HG02610 (cell line): ENCODE measurements at regions not wholly inside any gene's neighbourhood (a gene's known extent, or its start where the extent isn't known, plus 50 kb on each side); places are given as distances from the start of the nearest gene placed in this dataset.

Source experiments
- ATAC-seq: cut with Tn5 transposase; IDR thresholded peaks from one replicate; pipeline ENCODE4 v1.9.1; 2021; ENCODE audit warnings: mild to moderate bottlenecking, moderate library complexity; ENCODE audit not compliant: unreplicated experiment

DNA sequence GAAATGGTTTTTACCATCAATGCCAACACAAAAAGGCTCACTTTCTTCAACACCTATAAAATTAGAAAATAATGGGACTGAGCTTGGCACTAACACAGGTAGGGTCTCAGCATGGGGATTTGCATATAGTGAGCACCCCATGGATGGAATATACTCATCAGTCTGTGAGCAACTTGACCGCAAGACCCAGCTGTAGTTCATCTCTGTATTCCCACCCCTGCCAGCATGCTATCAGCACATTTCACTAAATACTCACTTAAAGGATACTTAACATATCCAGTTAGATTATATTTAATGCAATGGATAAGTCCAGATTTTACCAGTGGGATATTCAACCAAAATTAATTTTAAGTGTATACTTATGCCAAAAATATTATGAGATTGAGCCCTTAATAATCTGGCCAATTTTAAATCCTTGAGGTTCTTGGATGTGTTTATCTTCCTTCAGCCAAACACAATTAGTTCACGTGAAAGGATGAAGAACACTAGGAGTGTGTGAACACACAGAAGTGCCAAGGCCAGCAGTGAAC lies 66.7 kb downstream of the C16orf95 start:
- ATAC-seq = no peak

DNA sequence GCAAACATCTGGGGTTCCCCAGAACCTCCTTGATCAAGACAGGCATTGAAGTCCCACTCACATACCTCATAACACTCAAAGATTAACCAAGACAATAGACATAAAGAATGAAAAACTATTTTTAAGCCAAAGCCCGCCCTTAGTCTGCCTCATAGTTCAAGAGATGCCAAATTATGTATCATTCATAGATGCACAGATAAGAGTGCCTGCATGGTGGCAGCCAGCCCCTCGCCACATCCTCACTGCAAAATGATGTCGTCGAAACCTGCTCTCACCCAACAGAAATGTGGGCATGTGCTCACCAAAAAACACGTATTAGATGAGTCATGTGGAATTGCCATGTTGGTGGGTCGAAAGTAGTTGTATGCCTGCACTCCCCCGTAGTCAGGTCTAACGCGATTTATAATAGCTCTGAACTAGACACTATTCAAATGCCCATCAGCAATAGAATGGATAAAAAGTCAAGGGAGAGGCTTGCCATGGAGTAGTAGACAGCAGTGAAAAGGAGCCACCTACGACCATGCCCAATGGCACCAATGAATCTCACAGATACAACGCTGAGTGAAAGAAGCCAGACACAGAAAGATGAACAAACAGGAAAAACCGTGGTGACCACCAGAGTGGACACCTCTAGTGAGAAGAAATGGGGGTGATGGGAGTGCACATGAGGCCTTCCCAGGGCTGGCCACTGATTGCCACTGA lies 64.8 kb downstream of the C16orf95 start:
- no peak for ATAC-seq
